ENCODE measurements at regions not wholly inside any gene's neighbourhood (a gene's known extent, or its start where the extent isn't known, plus 50 kb on each side); places are given as distances from the start of the nearest gene placed in this dataset.

- TF ChIP-seq POLR2A (IDR thresholded peaks at IDR 0.05), result no peak
- no peak for TF ChIP-seq CTCF (IDR thresholded peaks at IDR 0.05)
Observed at GRCh38 chr16:86852135-86852534, 273.8 kb downstream of the FOXL1 start.
